ENCODE measurements at regions not wholly inside any gene's neighbourhood (a gene's known extent, or its start where the extent isn't known, plus 50 kb on each side); places are given as distances from the start of the nearest gene placed in this dataset.

- DNase-seq (ENCODE audit: low read depth): peak; percentile 67
Observed at GRCh38 chr3:190252080-190252479, 70.2 kb downstream of the CLDN1 start.

- DNase-seq (ENCODE audit: low read depth): no peak
Observed at GRCh38 chr3:190249414-190249813, 72.8 kb downstream of the CLDN1 start.

DNA sequence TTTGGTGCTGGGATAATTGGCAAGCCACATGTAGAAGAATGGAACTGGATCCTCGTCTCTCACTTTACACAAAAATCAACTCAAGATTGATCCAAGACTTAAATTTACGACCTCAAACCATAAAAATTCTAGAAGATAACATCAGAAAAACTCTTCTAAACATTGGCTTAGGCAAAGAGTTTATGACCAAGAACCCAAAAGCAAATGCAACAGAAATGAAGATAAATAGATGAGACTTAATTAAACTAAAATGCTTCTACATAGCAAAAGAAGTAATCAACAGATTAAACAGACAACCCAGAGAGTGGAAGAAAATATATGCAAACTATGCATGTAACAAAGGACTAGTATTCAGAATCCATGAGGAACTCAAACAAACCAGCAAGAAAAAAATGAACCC is 80.1 kb downstream of the CLDN1 start:
- no peak for DNase-seq (ENCODE audit: low read depth)

DNA sequence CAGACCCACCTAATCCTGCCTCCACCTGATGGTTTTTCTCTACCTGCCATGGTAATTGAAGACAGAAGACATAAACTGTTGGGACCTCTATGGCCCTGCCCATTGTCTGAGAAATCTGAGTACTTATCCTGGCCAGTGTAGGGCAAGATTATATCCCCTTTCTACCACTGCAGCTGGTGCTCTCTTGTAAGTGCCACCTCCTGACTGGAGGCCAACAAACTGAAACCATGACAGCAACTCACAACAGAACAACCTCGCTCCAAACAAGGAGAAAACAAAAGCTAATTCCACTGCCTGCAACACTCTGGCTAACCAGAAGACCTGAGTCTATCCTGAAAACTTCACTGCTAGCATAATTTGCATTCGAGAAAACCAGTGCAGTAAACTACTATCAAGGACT is 82.9 kb downstream of the CLDN1 start:
- peak; percentile 29 for DNase-seq (ENCODE audit: low read depth)

DNA sequence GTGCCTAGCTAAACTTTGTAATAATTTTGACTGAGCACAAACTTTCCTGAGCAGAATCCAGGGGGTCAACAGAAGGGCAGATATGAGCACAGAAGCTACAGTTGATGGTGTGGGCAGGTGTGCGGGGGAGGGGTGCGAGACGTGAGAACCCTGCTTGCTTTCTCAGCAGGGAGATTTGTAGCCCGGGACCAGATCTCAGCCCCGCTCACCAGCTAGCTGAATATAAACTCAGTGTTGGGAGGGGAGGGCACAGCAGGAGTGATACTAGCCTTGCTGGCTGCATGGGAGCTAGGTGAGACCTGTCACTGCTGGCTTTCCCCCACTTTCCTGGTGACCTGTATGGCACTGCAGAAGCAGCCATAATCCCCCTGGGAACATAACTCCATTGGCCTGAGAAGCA is 83.4 kb downstream of the CLDN1 start:
- DNase-seq (ENCODE audit: low read depth): no peak

- DNase-seq (ENCODE audit: low read depth): no peak
Observed at GRCh38 chr3:190234621-190235020, 87.6 kb downstream of the CLDN1 start.

DNA sequence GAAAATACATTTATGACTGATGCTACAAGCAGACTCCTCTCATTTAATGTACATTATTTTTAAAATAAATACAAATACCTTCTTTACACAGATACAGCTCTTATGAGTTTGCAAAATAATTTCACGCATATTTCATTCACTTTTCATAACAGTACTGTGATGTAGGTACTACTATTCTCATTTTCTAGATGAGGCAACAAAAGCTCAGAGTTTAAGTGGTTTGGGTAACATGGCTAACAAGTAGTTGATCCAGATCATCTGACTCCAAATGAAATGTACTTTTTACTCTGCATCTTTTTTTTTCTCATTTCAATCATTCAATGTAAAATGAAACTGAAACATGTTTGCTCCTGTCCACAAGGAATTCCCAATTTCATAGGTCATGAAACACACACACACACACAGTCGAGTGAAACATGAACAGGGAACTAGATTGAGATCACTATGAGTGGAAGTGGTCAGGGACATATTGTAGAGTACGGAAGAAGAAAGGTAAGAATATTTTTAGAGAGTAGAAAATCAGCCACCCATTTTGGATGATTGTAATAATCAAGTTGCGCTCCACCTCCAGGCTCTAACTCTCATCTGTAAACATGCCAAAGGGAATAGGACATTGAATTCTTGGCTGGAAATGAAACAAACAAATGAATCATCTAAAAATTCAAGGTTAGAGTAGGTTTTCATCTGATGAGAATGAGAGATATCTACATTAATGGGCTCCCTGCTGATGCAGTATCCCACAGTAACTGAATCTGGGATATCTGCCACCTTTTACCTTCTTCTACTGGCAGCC is 92.4 kb downstream of the CLDN1 start:
- peak; percentile 19 for DNase-seq (ENCODE audit: low read depth)

DNA sequence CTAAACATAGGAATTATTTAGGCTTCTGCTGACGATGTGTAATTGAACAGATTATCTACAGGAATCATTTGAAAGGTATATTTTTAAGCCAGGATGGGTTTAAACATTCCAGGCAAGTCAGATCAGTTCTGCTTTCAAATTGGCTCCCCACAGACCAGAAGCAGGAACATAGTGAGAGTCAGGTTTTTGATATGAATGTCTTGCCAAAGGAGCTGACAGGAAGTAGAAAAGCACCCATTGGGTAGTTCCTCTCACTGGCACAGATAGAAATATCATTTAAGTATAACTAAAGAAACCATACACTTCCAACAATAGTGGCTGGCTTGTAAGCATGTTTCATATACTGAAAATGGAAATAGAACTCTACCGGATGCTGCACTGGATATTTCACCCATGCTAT is 95.2 kb downstream of the CLDN1 start:
- DNase-seq (ENCODE audit: low read depth): no peak

DNA sequence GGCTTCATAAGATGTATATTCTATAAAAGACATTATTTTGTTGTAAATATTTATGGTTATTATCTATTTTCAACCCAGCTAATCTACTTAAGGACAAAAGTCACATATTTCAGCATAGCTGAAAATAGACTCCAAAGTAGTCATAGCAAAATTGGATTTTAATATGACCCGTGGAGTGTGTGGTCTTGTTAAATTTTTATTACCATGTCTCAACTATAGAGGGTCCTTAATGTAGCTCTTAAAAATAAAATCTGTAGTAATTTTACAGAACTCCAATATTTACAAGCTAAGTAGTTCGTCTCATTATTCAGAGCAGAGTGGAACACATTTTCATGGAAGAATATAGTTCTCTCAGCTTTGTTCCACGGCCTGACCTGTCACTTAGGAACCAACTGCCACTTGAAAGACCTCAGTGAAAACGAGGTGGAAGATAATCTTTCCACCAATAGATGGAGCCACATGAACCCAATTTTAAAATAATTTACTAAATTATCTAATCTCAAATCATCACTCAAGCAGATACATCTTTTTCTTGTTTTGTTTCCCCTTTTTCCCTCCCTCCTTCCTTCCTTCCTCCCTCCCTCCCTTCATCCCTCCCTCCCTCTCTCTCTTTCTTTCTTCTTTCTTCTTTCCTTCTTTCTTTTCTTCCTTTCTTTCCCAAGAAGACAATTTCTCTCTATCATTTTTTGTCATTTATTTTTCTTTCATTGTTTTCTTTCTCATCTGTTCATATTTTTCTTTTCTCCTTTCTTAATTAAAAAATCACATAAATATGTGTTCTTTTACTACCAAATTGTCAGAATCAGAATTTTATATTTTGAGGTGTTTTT is 97.2 kb downstream of the CLDN1 start:
- peak; percentile 34 for DNase-seq (ENCODE audit: low read depth)

DNA sequence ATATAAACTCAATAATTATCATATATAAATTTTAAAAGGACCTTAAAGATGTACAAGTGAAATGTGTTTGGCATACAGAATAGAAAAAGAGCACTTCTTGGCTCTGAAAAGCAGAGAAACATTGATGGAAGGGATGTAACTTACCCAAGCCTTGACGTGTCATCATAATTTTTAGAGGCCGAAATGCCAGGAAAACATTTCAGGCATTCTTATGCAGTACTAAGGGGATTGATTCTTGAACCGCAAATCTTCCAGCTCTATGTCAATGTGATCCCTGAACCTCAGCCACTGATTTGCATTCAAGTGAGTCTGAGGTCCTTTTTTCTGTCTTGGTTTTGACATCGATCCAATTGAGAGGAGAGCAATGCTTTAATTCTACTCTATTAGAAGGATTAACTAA is 97.8 kb downstream of the CLDN1 start:
- no peak for DNase-seq (ENCODE audit: low read depth)

DNA sequence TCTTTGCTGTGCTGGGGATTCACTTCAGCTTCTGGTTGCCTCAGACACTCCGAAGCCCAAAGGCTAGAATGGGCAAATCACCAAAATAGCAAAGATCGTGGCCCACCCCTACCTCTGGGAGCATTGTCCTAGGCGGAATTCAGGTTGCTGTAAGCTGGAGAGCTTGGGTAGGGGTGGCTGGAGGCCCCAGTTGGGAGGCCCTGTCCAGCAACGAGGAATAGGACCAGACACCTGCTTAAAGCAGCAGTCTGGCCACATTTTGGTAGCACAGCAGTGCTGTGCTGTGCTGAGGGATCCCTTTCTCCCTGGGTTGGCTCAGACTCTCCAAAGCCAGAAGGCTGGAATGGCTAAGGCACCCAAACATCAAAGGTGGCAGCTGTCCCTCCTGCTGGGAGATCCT is 99.3 kb downstream of the CLDN1 start:
- no peak for DNase-seq (ENCODE audit: low read depth)

DNA sequence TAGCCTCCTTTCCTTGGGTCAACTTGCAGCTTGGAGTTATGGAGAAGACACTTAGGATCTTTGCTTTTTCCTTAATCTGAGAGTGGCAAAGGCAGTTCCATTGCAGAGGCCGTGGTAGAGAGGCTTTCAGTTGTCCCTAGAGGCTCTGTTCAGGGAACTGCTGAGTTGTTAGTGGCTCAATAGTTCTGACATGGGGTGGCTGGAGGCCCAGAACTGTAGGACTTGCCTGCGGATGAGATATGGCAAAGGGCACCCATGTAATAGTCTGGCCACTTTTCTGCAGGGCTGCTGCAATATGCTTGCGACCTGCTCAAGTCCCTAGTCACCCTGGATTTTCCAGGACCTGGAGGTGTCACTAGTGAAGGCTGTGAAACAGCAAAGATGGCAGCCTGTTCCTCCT is 99.9 kb downstream of the CLDN1 start:
- DNase-seq (ENCODE audit: low read depth): no peak

GRCh38 chr3:190220362-190220761 is 99.7 kb upstream of the P3H2 start:
- no peak for DNase-seq (ENCODE audit: low read depth)

DNA sequence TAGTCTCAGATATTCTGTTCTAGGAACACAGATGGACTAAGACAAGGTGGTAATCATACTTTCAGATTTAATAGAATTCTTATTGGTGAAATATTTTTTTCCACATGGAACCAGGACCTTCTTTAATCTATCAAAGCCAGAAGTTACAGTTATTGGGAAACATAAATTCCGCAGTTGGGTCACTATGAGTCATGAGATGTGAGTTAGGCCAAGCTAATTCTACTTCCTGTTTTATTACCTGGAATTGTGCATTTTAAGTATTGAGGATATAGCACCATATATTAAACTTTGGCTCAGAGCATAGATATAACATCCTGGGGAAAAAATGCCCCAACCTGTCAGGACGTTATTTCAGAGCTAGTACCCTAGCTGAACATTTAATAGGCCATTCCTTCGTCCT is 96.4 kb upstream of the P3H2 start:
- peak; percentile 48 for DNase-seq (ENCODE audit: low read depth)

DNA sequence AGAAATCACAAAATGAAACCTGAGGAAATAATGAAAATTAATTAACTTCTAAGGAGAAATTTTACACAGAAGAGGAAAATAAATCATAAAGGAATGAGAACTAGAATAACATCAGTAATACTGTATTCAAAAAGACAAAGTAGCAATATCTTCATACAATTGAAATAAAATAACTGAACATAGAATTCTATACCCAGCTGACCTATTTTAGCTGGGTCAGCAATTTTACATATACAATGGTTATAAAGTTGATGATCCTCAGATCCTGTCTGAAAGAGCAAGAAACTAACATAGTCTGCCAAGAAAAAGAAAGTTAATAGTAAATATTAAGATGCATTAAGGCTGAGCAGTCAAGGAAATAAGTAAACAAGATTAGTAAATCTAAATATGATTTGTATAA is 93.0 kb upstream of the P3H2 start:
- no peak for DNase-seq (ENCODE audit: low read depth)

GRCh38 chr3:190210608-190211007 is 89.9 kb upstream of the P3H2 start:
- no peak for DNase-seq (ENCODE audit: low read depth)

GRCh38 chr3:190209533-190209932 is 88.8 kb upstream of the P3H2 start:
- no peak for DNase-seq (ENCODE audit: low read depth)

- no peak for DNase-seq (ENCODE audit: low read depth)
Observed at GRCh38 chr3:190208196-190208595, 87.5 kb upstream of the P3H2 start.

- DNase-seq (ENCODE audit: low read depth): peak; percentile 69
Observed at GRCh38 chr3:190205739-190206138, 85.0 kb upstream of the P3H2 start.

DNA sequence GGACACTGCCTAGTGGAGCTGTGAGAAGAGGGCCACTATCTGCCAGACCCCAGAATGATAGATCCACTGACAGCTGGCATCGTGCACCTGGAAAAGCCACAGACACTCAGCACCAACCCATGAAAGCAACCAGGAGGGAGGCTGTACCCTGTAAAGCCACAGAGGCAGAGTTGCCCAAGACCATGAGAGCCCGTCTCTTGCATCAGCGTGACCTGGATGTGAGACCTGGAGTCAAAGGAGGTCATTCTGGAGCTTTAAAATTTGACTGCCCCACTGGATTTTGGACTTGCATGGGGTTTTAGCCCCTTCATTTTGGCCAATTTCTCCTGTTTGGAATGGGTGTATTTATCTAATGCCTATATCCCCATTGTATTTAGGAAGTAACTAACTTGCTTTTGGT is 83.5 kb upstream of the P3H2 start:
- no peak for DNase-seq (ENCODE audit: low read depth)

- DNase-seq (ENCODE audit: low read depth): no peak
Observed at GRCh38 chr3:190197346-190197763, 76.7 kb upstream of the P3H2 start.

- no peak for DNase-seq (ENCODE audit: low read depth)
Observed at GRCh38 chr3:190194506-190194905, 73.8 kb upstream of the P3H2 start.

- DNase-seq (ENCODE audit: low read depth): no peak
Observed at GRCh38 chr3:190193210-190193609, 72.5 kb upstream of the P3H2 start.
